Activated B cell treated with CpG ODN at 0.5 μM for 24 hours (primary cell): ENCODE measurements at regions not wholly inside any gene's neighbourhood (a gene's known extent, or its start where the extent isn't known, plus 50 kb on each side); places are given as distances from the start of the nearest gene placed in this dataset.

Experiments
- ATAC-seq: fragments of 200-7000 bp; cut with Tn5 transposase; one replicate; pipeline ENCODE4 v1.10.0; 2021; ENCODE audit warnings: low read depth, mild to moderate bottlenecking, moderate library complexity
- CTCF ChIA-PET: fragments of 350-600 bp; sonication (Branson Sonifier 250); formaldehyde crosslinking; loops from one replicate; lab custom pipeline; 2021; ENCODE audit warnings: antibody characterized with exemption; lab: Charles Lee
- POLR2A ChIA-PET: fragments of 350-600 bp; sonication (Branson Sonifier 250); formaldehyde crosslinking; loops from one replicate; lab custom pipeline; 2021; ENCODE audit warnings: antibody characterized with exemption; lab: Charles Lee
- DNase-seq: peaks from one replicate; pipeline ENCODE4 v3.0.0; 2022
- H3K27ac Mint-ChIP-seq: one replicate; pipeline ENCODE4 v1.8.0; 2020; ENCODE audit warnings: mixed read lengths
- H3K27me3 Mint-ChIP-seq: one replicate; pipeline ENCODE4 v1.8.0; 2021; ENCODE audit warnings: mixed read lengths
- H3K36me3 Mint-ChIP-seq: one replicate; pipeline ENCODE4 v1.8.0; 2021; ENCODE audit warnings: low read depth, mixed read lengths
- H3K4me1 Mint-ChIP-seq: one replicate; pipeline ENCODE4 v1.8.0; 2021; ENCODE audit warnings: mixed read lengths
- H3K4me3 Mint-ChIP-seq: one replicate; pipeline ENCODE4 v1.8.0; 2020; ENCODE audit warnings: mild to moderate bottlenecking, mixed read lengths
- H3K9me3 Mint-ChIP-seq: one replicate; pipeline ENCODE4 v1.8.0; 2020; ENCODE audit warnings: mixed read lengths
- CTCF ChIP-seq: fragments of 200-600 bp; IDR thresholded peaks from one replicate; pipeline ENCODE4 v1.8.0; 2022; ENCODE audit warnings: antibody characterized with exemption, mild to moderate bottlenecking
- intact Hi-C: fragments of 100-400 bp; cut with micrococcal nuclease; formaldehyde crosslinking; loops from one replicate; pipeline ENCODE4 v1.15.1; 2024

GRCh38 chr5:173464813-173465212 lies 136.6 kb upstream of the STC2 start:
- TF ChIP-seq CTCF: no peak
- DNase-seq (no peak), ATAC-seq (no peak)
- Mint-ChIP-seq H3K9me3 (peaks cover 7% of the 10 kb centered on the region), H3K27ac (no peak overlapping the region), H3K36me3 (no peaks in the 10 kb centered on the region), H3K27me3 (no peaks in the 10 kb centered on the region), H3K4me3 (no peak overlapping the region), H3K4me1 (no peaks in the 10 kb centered on the region)
- ChIA-PET POLR2A (no interaction called here), CTCF (no interaction called here)
- intact Hi-C loops: no loop called here

DNA sequence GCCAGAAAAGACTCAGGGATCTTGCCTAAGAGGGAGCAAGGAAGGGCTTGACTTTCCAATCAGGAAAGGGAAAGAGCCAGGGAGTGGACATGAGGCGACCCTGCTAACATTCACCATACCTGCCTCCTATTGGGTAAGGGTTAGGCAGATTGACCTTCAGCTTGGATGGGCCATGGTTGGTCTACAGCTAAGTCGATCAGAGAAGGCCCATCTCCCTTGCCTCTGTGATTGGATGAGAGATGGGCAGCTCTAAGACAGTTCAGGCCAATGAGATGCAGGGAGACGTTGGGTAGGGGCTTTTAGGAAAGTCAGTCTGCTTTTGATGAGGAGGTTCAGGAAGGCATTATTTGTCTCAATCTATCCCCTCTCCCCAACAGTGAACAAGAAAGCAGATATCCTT lies 135.0 kb upstream of the STC2 start:
- Mint-ChIP-seq H3K4me1 (no peaks in the 10 kb centered on the region), H3K36me3 (no peaks in the 10 kb centered on the region), H3K27ac (no peak overlapping the region), H3K27me3 (no peaks in the 10 kb centered on the region), H3K4me3 (no peak overlapping the region), H3K9me3 (peaks cover 7% of the 10 kb centered on the region)
- POLR2A ChIA-PET: no interaction called here
- intact Hi-C loops: no loop called here
- no peak for TF ChIP-seq CTCF
- ATAC-seq (no peak), DNase-seq (no peak)
- CTCF ChIA-PET: no interaction called here

GRCh38 chr5:173458828-173459609 lies 130.8 kb upstream of the STC2 start:
- H3K36me3 Mint-ChIP-seq: no peaks in the 10 kb centered on the region
- CTCF ChIA-PET: no interaction called here
- H3K4me1 Mint-ChIP-seq: no peaks in the 10 kb centered on the region
- DNase-seq (no peak), ATAC-seq (no peak)
- intact Hi-C loops: no loop called here
- POLR2A ChIA-PET: no interaction called here
- H3K27ac Mint-ChIP-seq: no peak overlapping the region
- H3K9me3 Mint-ChIP-seq: no peaks in the 10 kb centered on the region
- H3K4me3 Mint-ChIP-seq: no peak overlapping the region
- no peaks in the 10 kb centered on the region for H3K27me3 Mint-ChIP-seq
- no peak for TF ChIP-seq CTCF

DNA sequence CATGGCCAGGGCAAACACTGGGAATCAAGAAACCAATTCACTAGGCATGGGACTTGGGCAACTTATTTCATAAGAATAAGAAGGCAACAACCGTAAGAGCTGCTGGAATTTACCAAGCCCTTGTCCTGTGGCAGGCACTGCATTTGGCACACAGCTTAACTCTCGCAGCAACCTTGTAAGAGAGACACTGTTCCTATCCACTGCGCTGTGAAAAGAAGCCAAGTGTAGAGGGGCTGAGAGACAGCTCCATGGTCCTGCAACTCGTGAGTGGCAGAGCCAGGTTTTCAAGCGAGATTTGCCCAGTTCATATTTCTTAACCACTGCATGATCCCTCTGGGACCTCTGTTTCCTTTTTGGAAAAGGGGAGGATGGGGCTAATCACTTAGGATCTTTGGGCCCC lies 129.3 kb upstream of the STC2 start:
- H3K4me1 Mint-ChIP-seq: no peaks in the 10 kb centered on the region
- ChIA-PET POLR2A (no interaction called here), CTCF (no interaction called here)
- H3K4me3 Mint-ChIP-seq: no peak overlapping the region
- intact Hi-C loops: no loop called here
- H3K9me3 Mint-ChIP-seq: no peaks in the 10 kb centered on the region
- no peak for DNase-seq
- TF ChIP-seq CTCF: no peak
- ATAC-seq: no peak
- no peaks in the 10 kb centered on the region for H3K36me3 Mint-ChIP-seq
- no peaks in the 10 kb centered on the region for H3K27me3 Mint-ChIP-seq
- H3K27ac Mint-ChIP-seq: no peak overlapping the region

- POLR2A ChIA-PET: no interaction called here
Measured at GRCh38 chr5:173456751-173457171, 128.5 kb upstream of the STC2 start.

More at GRCh38 chr5:173456751-173457171, 128.5 kb upstream of the STC2 start:
- intact Hi-C loops: no loop called here
- Mint-ChIP-seq H3K4me3 (no peak overlapping the region), H3K27ac (no peak overlapping the region), H3K4me1 (no peaks in the 10 kb centered on the region), H3K9me3 (no peaks in the 10 kb centered on the region), H3K27me3 (no peaks in the 10 kb centered on the region), H3K36me3 (no peaks in the 10 kb centered on the region)
- DNase-seq: no peak
- no peak for ATAC-seq
- no peak for TF ChIP-seq CTCF
- CTCF ChIA-PET: no interaction called here
